HG03354 (cell line): ENCODE measurements at regions not wholly inside any gene's neighbourhood (a gene's known extent, or its start where the extent isn't known, plus 50 kb on each side); places are given as distances from the start of the nearest gene placed in this dataset.
"Not testable (repeated sequence)": the region's sequence is repeated elsewhere in the genome, so short reads cannot be mapped to it uniquely, and the experiment has no call there.

ENCODE experiments used
- ATAC-seq: cut with Tn5 transposase; IDR thresholded peaks from one replicate; pipeline ENCODE4 v1.9.1; 2021; ENCODE audit warnings: mild to moderate bottlenecking; ENCODE audit not compliant: unreplicated experiment, poor library complexity, severe bottlenecking

DNA sequence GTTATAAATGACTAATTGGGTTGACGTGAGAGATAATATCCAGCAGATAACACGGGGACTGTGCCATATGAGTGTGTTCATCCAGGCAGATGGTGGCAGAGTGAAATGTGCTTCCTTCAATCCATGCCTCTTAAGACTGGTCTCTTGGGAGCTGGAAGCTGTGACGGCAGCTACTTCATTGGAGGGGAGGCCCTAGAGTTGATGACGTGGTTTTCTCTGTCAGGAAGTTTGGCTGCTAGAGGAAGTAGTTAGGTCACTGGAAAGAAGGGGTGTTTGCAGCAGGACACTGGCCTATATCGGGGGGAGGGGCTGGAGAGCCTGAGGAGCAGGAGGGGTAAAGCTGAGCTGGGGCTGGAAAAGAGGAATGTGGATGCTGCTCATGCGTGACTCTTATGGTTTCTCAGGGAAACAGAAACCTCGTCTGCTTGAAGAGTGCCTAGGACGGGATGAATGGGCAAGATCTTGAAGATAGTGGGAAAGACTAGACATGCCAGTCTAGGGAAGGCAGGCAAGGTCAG is 3051.6 kb downstream of the RPIA start:
- ATAC-seq = not testable (repeated sequence)

DNA sequence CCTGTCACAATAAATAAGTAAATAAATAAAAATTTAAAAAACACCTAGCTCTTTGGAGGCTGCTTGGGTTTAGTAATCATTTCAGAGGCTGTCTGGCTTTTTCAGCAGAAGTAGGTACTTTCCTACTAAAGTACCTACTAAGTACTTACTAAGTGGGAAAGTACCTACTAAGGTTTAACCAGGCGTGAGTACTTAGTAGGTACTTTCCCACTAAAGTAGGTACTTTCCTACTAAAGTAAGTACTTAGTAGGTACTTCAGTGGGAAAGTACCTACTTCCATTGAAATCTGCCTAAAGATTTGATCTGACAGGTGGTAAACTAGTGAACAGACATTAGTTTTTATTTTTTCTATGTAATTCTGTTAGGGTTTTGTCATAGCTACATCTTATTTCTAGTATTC is 3052.4 kb downstream of the RPIA start:
- not testable (repeated sequence) for ATAC-seq

DNA sequence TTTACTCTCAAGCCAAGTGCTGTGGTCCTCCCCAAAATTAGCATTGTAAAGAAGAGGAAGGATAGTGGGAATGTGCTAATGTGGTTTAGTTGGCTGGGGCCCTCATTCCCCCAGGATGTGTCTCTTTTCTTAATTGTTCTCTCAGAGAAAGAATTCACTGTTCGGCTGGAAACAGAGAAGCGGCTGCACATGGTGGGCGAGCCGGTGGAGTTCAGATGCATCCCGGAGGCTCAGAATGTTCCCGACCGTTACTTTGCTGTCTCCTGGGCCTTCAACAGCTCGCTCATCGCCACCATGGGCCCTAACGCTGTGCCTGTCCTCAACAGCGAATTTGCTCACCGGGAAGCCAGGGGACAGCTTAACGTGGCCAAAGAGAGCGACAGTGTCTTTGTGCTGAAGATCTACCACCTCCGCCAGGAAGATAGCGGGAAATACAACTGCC is 3053.2 kb downstream of the RPIA start:
- not testable (repeated sequence) for ATAC-seq

DNA sequence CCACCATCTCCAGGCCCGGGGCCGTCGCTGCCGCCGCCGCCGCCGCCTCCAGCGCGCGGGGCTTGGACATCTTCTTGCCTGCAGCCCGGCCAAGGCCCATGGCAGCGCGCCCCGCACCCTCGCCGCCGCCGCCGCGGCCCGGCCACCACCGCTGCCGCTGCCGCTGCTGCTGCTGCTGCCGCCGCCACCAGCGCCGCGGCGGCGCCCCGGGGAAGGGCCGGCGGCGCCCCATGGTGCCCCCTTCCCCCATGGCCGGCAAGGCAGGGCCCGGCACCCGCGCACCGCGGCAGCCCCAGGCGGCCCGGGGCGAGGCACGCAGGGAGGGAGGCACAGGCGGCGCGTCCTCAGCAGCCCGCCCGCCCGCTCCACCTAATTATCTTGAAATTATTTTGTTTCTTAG is 3057.4 kb downstream of the RPIA start:
- no peak for ATAC-seq

- not testable (repeated sequence) for ATAC-seq
Measured at GRCh38 chr2:91749665-91750064, 3058.2 kb downstream of the RPIA start.

DNA sequence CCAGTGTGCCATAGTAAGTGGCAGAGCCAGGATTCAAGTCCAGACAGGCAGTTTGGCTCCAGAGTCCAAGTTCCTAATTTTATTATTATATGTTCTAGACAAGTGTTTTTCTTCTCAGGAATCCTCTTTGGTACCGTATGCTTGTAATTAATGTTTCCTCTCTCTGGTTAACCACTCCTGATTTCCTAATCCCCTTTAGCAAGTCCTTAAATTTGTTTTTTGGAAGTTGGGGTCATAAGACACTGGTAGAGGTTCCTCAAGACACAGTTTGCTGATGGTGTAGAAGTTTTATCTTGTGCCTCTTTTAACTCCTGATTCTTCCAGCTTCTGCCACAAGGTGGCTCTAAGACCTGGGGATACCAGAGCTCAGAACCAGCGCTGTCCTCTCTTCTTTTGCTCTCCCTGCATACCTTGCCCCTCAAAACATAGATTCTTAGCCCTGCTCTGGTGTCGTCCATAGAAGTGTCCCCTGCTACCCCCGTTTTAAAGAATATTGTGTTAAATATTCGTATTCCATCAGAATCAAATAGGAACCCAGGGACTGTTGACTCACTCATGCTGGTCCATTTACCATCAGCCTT is 3068.0 kb downstream of the RPIA start:
- ATAC-seq = peak; percentile 52

- ATAC-seq = not testable (repeated sequence)
Measured at GRCh38 chr2:91760672-91761071, 3069.2 kb downstream of the RPIA start.

GRCh38 chr2:91762312-91762711 is 3070.8 kb downstream of the RPIA start:
- ATAC-seq = not testable (repeated sequence)

DNA sequence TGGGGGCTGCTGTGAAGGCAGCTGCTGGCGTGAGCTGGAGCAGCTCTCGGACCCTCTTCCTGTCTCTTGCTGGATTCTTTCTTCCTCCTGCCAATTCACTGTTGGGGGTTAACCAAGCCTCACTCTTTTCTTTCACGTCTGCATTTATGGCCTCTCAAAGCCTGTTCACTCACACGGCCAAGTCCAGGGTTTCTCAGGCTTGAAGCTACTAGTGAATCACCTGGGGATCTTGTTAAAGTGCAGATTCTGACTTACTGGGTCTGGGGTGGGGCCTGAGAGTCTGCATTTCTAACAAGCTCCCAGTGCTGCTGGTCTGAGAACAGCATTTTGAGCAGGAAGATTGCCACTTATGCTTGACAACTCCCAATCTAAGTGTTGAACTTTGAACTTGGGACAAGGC is 3072.2 kb downstream of the RPIA start:
- ATAC-seq = not testable (repeated sequence)

- ATAC-seq = not testable (repeated sequence)
Measured at GRCh38 chr2:91764581-91765002, 3073.1 kb downstream of the RPIA start.

DNA sequence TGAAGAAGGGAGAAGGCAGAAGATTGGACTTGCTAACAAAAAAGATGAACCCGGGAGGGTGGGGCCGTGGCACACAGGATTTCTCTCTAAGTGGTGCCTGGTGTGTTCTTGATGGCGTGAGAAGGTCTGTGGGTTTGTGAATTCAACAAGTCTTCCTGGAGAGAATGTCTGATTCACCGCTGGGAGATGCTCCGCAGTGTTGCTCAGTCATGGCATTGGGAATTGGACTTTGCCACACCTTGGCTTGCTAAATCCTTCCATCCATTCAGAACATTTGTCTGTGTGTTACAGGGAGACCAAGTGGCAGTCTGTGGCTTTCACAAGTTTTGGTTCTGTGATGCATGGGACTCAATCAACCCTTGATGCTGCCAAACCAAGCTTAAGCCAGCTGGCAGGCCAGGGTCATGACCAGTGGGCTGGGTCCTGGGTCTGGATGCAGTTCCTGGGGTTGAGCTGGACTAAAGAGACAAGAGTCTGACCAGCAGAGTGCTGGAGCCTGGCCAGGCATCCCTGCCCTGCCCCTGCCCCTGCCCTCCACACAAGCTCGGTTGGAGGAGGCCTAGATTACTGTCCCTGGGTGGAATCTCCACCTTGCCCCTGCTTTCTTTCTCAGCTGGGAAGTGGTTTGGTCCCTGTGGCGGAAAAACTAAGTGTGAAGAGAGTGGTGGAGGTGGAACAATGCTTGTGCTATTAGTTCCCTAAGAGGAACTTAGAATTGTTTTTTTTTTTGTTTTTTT is 3073.7 kb downstream of the RPIA start:
- ATAC-seq = not testable (repeated sequence)

- not testable (repeated sequence) for ATAC-seq
Measured at GRCh38 chr2:91766349-91767048, 3075.0 kb downstream of the RPIA start.

- not testable (repeated sequence) for ATAC-seq
Measured at GRCh38 chr2:91768301-91768700, 3076.8 kb downstream of the RPIA start.

- not testable (repeated sequence) for ATAC-seq
Measured at GRCh38 chr2:91768997-91769396, 3077.5 kb downstream of the RPIA start.

- not testable (repeated sequence) for ATAC-seq
Measured at GRCh38 chr2:91770046-91770575, 3078.6 kb downstream of the RPIA start.

DNA sequence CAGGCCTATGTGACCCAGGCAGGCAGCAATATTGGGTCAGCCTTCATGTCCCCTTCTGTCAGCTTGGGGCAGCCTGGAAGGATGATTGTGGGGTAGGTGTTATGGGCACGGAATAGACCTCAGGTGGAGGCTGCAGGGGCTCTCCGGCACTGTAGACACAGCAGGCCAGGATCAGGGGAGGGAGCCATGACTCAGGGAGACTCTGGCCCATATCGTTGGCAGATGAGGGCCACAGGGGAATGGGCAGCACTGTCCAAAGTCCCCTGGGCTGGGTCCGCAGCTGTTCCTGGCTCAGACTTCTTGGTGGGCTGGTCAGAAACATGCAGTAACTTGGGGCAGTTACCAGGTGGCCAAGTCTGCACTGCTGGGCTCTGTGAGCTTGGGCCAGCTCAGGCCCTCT is 3080.1 kb downstream of the RPIA start:
- ATAC-seq = not testable (repeated sequence)

DNA sequence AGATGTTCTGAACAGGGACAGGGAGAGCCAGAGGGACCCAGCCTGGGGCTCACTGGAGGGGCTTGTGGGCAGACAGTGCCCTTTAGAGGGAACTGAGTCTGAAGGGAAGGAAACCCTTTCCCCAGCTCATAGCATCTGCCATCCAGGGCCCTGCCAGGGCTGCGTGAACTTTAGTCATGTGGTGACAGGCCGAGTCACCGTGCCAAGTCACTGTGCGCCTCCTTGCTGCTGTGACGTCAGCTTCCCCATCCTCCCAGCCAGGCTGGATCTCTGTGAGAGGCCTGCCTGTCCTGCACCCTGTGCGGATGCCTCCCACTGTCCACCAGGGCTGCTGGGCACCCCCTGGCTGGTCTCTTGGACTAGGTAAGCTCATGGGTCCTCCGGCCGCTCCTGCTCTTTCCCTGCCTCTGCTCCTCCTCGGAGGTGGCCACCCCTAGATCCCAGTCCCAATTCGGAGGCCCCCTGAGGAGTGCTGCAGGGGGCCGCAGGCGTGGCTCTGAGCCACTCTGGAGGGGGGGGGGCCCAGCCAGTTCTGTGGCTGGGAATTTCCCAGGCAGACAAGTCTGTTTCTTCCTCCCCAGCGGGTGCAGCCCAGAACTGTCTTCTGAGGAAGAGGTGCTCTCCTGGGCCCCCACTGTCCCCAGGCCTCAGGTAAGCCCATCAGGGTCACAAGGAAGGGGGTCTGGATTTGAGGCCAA is 3080.9 kb downstream of the RPIA start:
- ATAC-seq = not testable (repeated sequence)

GRCh38 chr2:91773810-91774209 is 3082.3 kb downstream of the RPIA start:
- ATAC-seq = not testable (repeated sequence)

DNA sequence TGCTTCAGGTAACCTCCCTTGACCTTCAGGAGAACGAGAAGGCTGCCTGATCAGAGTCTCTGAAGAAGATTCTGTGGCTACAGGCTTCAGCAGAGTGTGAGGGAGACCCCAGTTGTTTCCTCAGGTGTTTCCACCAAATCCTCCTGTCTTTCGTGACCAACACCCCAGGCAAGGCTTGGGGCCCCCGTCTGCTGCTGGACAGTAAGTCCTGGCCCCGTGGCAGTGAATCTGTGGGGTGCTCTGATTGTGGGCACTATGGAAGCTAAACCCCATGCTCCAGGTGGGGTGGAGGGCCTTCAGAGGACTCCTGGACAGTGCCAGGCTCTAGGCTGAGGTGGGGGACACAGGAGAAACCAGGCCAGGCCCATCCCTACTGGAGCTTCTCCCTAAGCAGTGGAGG is 3083.7 kb downstream of the RPIA start:
- not testable (repeated sequence) for ATAC-seq

- ATAC-seq = not testable (repeated sequence)
Measured at GRCh38 chr2:91780324-91780723, 3088.9 kb downstream of the RPIA start.
